BLaER1 (cell line): ENCODE measurements at regions not wholly inside any gene's neighbourhood (a gene's known extent, or its start where the extent isn't known, plus 50 kb on each side); places are given as distances from the start of the nearest gene placed in this dataset.

Experiments
- H3K27ac ChIP-seq: shearing (Covaris generic); formaldehyde crosslinking; 2 replicates; pipeline ENCODE4 v1.8.1; 2022
- H3K27me3 ChIP-seq: shearing (Covaris generic); formaldehyde crosslinking; 2 replicates; pipeline ENCODE4 v1.8.1; 2022
- H3K36me3 ChIP-seq: shearing (Covaris generic); formaldehyde crosslinking; 2 replicates; pipeline ENCODE4 v1.8.1; 2022
- H3K4me1 ChIP-seq: shearing (Covaris generic); formaldehyde crosslinking; 2 replicates; pipeline ENCODE4 v1.8.1; 2022
- H3K4me2 ChIP-seq: shearing (Covaris generic); formaldehyde crosslinking; 2 replicates; pipeline ENCODE4 v1.8.1; 2022
- H3K4me3 ChIP-seq: shearing (Covaris generic); formaldehyde crosslinking; 2 replicates; pipeline ENCODE4 v1.8.1; 2022
- H3K9ac ChIP-seq: shearing (Covaris generic); formaldehyde crosslinking; 2 replicates; pipeline ENCODE4 v1.8.1; 2022
- H3K9me3 ChIP-seq: shearing (Covaris generic); formaldehyde crosslinking; 2 replicates; pipeline ENCODE4 v1.8.1; 2022
- H4K20me1 ChIP-seq: shearing (Covaris generic); formaldehyde crosslinking; 2 replicates; pipeline ENCODE4 v1.8.1; 2022
- Cebpa-rat ChIP-seq: shearing (Covaris generic); IDR thresholded peaks from 2 replicates; pipeline ENCODE4 v1.8.1; 2022

- H3K27ac ChIP-seq = no peak overlapping the region
- H3K9ac ChIP-seq = no peak overlapping the region
- H3K27me3 ChIP-seq = no peaks in the 10 kb centered on the region
- no peak overlapping the region for H3K4me2 ChIP-seq
- H3K36me3 ChIP-seq = no peaks in the 10 kb centered on the region
- TF ChIP-seq Cebpa-rat = no peak
- no peaks in the 10 kb centered on the region for H3K4me1 ChIP-seq
- no peak overlapping the region for H3K4me3 ChIP-seq
- no peaks in the 10 kb centered on the region for H3K9me3 ChIP-seq
- H4K20me1 ChIP-seq = no peaks in the 10 kb centered on the region
Measured at GRCh38 chr9:12065050-12065449, 628.1 kb upstream of the TYRP1 start.

- H3K4me3 ChIP-seq = no peak overlapping the region
- no peaks in the 10 kb centered on the region for H3K27me3 ChIP-seq
- H3K36me3 ChIP-seq = no peaks in the 10 kb centered on the region
- no peaks in the 10 kb centered on the region for H3K9me3 ChIP-seq
- H3K9ac ChIP-seq = no peak overlapping the region
- no peaks in the 10 kb centered on the region for H3K4me1 ChIP-seq
- no peak overlapping the region for H3K27ac ChIP-seq
- no peaks in the 10 kb centered on the region for H4K20me1 ChIP-seq
- H3K4me2 ChIP-seq = no peak overlapping the region
- no peak for TF ChIP-seq Cebpa-rat
Measured at GRCh38 chr9:12065686-12066085, 627.5 kb upstream of the TYRP1 start.

GRCh38 chr9:12066455-12067035 is 626.6 kb upstream of the TYRP1 start:
- TF ChIP-seq Cebpa-rat = no peak
- Histone ChIP-seq H3K9ac (no peak overlapping the region), H3K27me3 (no peaks in the 10 kb centered on the region), H3K4me2 (no peak overlapping the region), H4K20me1 (no peaks in the 10 kb centered on the region), H3K36me3 (no peaks in the 10 kb centered on the region), H3K9me3 (no peaks in the 10 kb centered on the region), H3K4me3 (no peak overlapping the region), H3K27ac (no peak overlapping the region), H3K4me1 (no peaks in the 10 kb centered on the region)

DNA sequence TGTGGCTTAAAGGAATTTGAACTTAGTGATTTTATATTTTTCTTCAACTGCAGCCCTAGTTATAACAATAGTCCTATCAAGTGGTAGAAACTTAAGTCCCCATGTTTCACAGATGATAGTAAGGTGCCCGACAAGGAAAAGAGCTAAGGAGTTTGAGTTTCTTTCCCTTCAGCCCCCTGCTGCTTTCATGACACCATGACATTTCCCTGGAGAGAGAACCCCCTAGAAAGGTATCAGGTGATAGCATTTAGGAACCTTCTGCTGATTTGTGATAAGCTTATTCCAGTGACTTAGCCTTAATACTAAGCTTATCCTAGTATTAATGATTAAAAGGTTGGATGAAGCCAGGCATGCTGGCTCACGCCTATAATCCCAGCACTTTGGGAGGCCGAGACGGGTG is 623.8 kb upstream of the TYRP1 start:
- H3K9me3 ChIP-seq = no peaks in the 10 kb centered on the region
- H3K4me1 ChIP-seq = no peaks in the 10 kb centered on the region
- no peaks in the 10 kb centered on the region for H3K27me3 ChIP-seq
- H3K27ac ChIP-seq = no peak overlapping the region
- H4K20me1 ChIP-seq = no peaks in the 10 kb centered on the region
- no peaks in the 10 kb centered on the region for H3K36me3 ChIP-seq
- no peak for TF ChIP-seq Cebpa-rat
- no peak overlapping the region for H3K9ac ChIP-seq
- H3K4me2 ChIP-seq = no peak overlapping the region
- no peak overlapping the region for H3K4me3 ChIP-seq

DNA sequence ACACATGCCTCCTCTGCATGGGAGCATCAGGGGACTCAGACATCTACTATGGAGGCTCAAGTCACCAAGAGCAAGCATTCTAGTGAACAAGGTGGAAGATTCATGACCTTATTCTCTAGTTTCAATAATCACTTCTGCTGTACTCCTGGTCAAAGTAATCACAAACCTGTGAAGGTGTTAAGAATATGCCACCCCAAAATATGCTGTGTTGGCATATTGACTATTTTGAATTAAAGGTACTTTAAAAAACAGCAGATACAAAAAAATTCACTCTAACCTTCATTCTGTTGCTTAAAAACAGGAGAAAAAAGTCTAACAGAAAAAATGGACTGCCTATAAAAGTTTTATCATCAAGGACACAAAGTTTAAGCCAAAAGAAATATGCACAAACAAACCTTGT is 607.8 kb upstream of the TYRP1 start:
- H3K4me3 ChIP-seq = no peak overlapping the region

DNA sequence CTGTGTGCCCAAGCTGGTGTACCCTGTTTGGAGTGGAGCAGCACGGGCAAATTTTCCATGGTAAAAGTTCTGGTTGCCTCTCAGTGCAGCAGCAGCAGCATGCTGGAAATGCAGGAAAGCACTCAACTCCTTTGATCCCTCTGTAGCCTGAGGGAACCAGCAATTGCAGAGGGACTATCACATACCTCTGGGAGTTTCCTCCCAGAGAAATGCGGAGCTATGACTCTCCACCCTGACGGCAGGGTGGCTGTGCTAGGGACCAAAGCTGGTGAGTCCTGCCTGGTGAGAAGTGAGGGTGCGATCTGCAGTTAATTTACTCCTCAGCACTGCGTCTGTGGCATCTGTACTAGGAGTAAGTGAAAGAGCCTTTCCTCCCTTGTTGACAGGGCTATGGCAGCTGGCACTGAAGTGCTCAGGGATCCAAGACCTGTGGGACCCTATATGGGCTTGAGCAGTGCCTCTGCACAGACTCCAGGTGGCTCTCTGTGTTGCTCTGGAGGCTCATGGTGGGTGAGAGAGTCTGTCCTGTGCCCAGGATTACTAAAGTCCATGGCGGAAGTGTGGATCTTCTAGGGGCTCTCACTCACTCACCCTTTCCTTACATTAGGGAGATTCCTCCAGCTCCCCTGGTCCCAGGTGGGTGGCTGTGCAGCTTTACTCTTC is 601.2 kb upstream of the TYRP1 start:
- Histone ChIP-seq H3K4me3 (no peak overlapping the region), H3K9ac (no peak overlapping the region), H3K27ac (no peak overlapping the region), H3K4me1 (no peaks in the 10 kb centered on the region), H3K27me3 (no peaks in the 10 kb centered on the region), H3K36me3 (no peaks in the 10 kb centered on the region), H4K20me1 (no peaks in the 10 kb centered on the region), H3K4me2 (no peak overlapping the region), H3K9me3 (no peaks in the 10 kb centered on the region)
- no peak for TF ChIP-seq Cebpa-rat

More for the DNA sequence above, 607.8 kb upstream of the TYRP1 start:
- no peak overlapping the region for H3K27ac ChIP-seq
- no peak for TF ChIP-seq Cebpa-rat
- H3K4me2 ChIP-seq = no peak overlapping the region
- no peaks in the 10 kb centered on the region for H3K4me1 ChIP-seq
- H4K20me1 ChIP-seq = no peaks in the 10 kb centered on the region
- no peaks in the 10 kb centered on the region for H3K36me3 ChIP-seq
- H3K9me3 ChIP-seq = no peaks in the 10 kb centered on the region
- H3K9ac ChIP-seq = no peak overlapping the region
- no peaks in the 10 kb centered on the region for H3K27me3 ChIP-seq

- Histone ChIP-seq H4K20me1 (no peaks in the 10 kb centered on the region), H3K36me3 (no peaks in the 10 kb centered on the region), H3K27ac (no peak overlapping the region), H3K27me3 (no peaks in the 10 kb centered on the region), H3K4me1 (no peaks in the 10 kb centered on the region), H3K9me3 (no peaks in the 10 kb centered on the region), H3K4me2 (no peak overlapping the region), H3K4me3 (no peak overlapping the region), H3K9ac (no peak overlapping the region)
- TF ChIP-seq Cebpa-rat = no peak
Measured at GRCh38 chr9:12094046-12094445, 599.1 kb upstream of the TYRP1 start.

DNA sequence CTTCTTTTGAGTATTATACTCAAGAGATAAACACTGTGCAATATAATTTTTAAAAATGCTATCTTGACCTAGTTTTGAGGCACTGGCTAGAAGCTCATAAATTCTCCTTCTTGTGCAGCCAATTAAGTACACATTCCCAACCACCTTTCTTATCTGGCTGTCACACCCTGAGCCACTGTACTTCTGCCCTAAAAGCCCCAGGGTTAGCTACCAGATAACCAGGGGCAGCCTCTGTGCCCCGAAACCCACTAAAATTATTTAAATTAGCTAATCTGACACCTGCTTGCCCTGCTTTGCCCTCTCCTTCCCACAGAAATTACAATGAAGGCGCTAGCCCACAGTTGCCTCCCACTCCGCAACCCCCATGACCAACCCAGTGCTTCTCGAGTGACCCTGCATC is 597.3 kb upstream of the TYRP1 start:
- Histone ChIP-seq H3K4me3 (no peak overlapping the region), H3K9ac (no peak overlapping the region), H3K36me3 (no peaks in the 10 kb centered on the region), H4K20me1 (no peaks in the 10 kb centered on the region), H3K27ac (no peak overlapping the region), H3K4me2 (no peak overlapping the region), H3K9me3 (no peaks in the 10 kb centered on the region), H3K27me3 (no peaks in the 10 kb centered on the region), H3K4me1 (no peaks in the 10 kb centered on the region)
- no peak for TF ChIP-seq Cebpa-rat

DNA sequence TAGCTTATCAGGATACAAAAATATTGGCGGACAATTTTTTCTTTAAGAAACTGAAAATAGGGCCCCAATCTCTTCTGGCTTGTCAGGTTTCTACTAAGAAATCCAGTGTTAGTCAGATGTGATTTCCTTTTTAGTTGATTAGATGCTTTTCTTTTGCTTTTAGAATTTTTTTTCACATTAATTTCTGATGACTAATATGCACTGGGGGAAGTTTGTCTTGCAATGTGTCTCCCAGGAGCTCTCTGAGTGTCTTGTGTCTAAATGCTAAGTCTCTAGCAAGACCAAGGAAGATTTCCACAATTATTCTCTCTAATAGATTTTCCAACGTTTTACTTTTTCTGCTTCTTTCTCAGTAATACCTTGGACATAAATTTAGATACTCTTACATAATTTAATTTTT is 559.8 kb upstream of the TYRP1 start:
- no peaks in the 10 kb centered on the region for H3K9me3 ChIP-seq
- no peak for TF ChIP-seq Cebpa-rat
- H3K27me3 ChIP-seq = no peaks in the 10 kb centered on the region

DNA sequence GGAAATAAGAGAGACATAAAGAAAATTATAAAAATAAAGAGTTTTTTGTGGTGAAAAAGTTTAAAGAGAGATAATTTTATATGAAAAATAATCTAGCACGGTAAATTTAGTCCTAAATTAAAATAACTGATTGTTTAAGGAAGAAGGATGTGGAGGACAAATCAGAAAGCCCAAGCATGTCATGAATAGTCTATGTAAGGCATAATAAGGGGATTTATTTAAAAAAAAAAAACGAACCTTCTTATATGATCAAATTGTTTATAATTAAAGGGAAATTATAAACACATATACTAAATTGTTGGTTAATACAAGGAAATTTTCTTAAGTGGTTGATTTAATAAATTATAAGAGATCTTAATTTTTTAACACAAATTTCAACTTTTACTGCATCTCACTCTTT is 551.8 kb upstream of the TYRP1 start:
- Histone ChIP-seq H3K4me2 (no peak overlapping the region), H3K9me3 (peaks cover 12% of the 10 kb centered on the region), H3K27me3 (no peaks in the 10 kb centered on the region), H3K36me3 (no peaks in the 10 kb centered on the region), H3K4me1 (no peaks in the 10 kb centered on the region), H3K27ac (no peak overlapping the region), H3K9ac (no peak overlapping the region), H4K20me1 (no peaks in the 10 kb centered on the region), H3K4me3 (no peak overlapping the region)
- no peak for TF ChIP-seq Cebpa-rat

More for the DNA sequence above, 559.8 kb upstream of the TYRP1 start:
- Histone ChIP-seq H3K9ac (no peak overlapping the region), H3K4me1 (no peaks in the 10 kb centered on the region), H3K4me3 (no peak overlapping the region), H3K36me3 (no peaks in the 10 kb centered on the region), H3K4me2 (no peak overlapping the region), H3K27ac (no peak overlapping the region), H4K20me1 (no peaks in the 10 kb centered on the region)
